ENCODE measurements at regions not wholly inside any gene's neighbourhood (a gene's known extent, or its start where the extent isn't known, plus 50 kb on each side); places are given as distances from the start of the nearest gene placed in this dataset.

- no peak for TF ChIP-seq POLR2A (IDR thresholded peaks at IDR 0.05; ENCODE audit: low read depth, low read length)
- TF ChIP-seq TAF1 (IDR thresholded peaks at IDR 0.05; ENCODE audit: borderline replicate concordance, low read depth, low read length) = no peak
Observed at GRCh38 chr13:21242236-21242635, 65.8 kb downstream of the MRPL57 start.
